ENCODE measurements at regions not wholly inside any gene's neighbourhood (a gene's known extent, or its start where the extent isn't known, plus 50 kb on each side); places are given as distances from the start of the nearest gene placed in this dataset.

- TF ChIP-seq, protein P1, sequence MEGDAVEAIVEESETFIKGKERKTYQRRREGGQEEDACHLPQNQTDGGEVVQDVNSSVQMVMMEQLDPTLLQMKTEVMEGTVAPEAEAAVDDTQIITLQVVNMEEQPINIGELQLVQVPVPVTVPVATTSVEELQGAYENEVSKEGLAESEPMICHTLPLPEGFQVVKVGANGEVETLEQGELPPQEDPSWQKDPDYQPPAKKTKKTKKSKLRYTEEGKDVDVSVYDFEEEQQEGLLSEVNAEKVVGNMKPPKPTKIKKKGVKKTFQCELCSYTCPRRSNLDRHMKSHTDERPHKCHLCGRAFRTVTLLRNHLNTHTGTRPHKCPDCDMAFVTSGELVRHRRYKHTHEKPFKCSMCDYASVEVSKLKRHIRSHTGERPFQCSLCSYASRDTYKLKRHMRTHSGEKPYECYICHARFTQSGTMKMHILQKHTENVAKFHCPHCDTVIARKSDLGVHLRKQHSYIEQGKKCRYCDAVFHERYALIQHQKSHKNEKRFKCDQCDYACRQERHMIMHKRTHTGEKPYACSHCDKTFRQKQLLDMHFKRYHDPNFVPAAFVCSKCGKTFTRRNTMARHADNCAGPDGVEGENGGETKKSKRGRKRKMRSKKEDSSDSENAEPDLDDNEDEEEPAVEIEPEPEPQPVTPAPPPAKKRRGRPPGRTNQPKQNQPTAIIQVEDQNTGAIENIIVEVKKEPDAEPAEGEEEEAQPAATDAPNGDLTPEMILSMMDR (IDR thresholded peaks at IDR 0.05; ENCODE audit: low read depth, low read length): no peak
- TF ChIP-seq EZH2phosphoT487 (IDR thresholded peaks at IDR 0.05; ENCODE audit: low read depth): no peak
These were observed 329.1 kb downstream of the SATB2 start for GRCh38 chr2:199128476-199129229.

All from OCI-LY3 (cell line).